Muscle layer of colon (tissue), 2 donors: ENCODE measurements at regions not wholly inside any gene's neighbourhood (a gene's known extent, or its start where the extent isn't known, plus 50 kb on each side); places are given as distances from the start of the nearest gene placed in this dataset.

Experiments used
- H3K27ac ChIP-seq: one replicate; pipeline ENCODE4 v1.7.0; 2013; ENCODE audit warnings: low read depth, mild to moderate bottlenecking, low read length, moderate library complexity
- H3K27me3 ChIP-seq, 2 donors: one replicate each; pipeline ENCODE4 v1.7.0; 2013; ENCODE audit warnings: low read length in 2 of 2, mild to moderate bottlenecking in 2 of 2; ENCODE audit not compliant: insufficient read depth in 2 of 2, control insufficient read depth in 1 of 2
- H3K36me3 ChIP-seq: one replicate; pipeline ENCODE4 v1.7.0; 2013; ENCODE audit warnings: mild to moderate bottlenecking, low read length; ENCODE audit not compliant: insufficient read depth
- H3K4me1 ChIP-seq: one replicate; pipeline ENCODE4 v1.7.0; 2013; ENCODE audit warnings: mild to moderate bottlenecking, low read length; ENCODE audit not compliant: insufficient read depth
- H3K4me3 ChIP-seq, 2 donors: one replicate each; pipeline ENCODE4 v1.7.0; 2013; ENCODE audit warnings: low read length in 2 of 2, low read depth in 1 of 2, mild to moderate bottlenecking in 1 of 2, moderate library complexity in 1 of 2
- H3K9ac ChIP-seq: one replicate; pipeline ENCODE4 v1.7.0; 2013; ENCODE audit warnings: low read length
- H3K9me3 ChIP-seq: one replicate; pipeline ENCODE4 v1.7.0; 2013; ENCODE audit warnings: mild to moderate bottlenecking, low read length
- donor health status: abdominal sarcoma.
- donor health status: Adenocarcinoma of cecum.

- Histone ChIP-seq H3K9ac (no peak overlapping the region), H3K9me3 (no peaks in the 10 kb centered on the region), H3K27me3 (no peaks in the 10 kb centered on the region), H3K36me3 (no peaks in the 10 kb centered on the region), H3K4me3 (no peak overlapping the region), H3K4me1 (no peaks in the 10 kb centered on the region), H3K27ac (no peak overlapping the region)
Measured at GRCh38 chr10:60705376-60705775, 72.9 kb upstream of the CDK1 start.

- Histone ChIP-seq H3K27me3 (no peaks in the 10 kb centered on the region), H3K9me3 (no peaks in the 10 kb centered on the region), H3K4me3 (no peak overlapping the region), H3K36me3 (no peaks in the 10 kb centered on the region), H3K9ac (no peak overlapping the region), H3K27ac (no peak overlapping the region), H3K4me1 (no peaks in the 10 kb centered on the region)
Measured at GRCh38 chr10:60704471-60704870, 73.8 kb upstream of the CDK1 start.

GRCh38 chr10:60703266-60704041 is 74.8 kb upstream of the CDK1 start:
- Histone ChIP-seq H3K4me1 (no peaks in the 10 kb centered on the region), H3K36me3 (no peaks in the 10 kb centered on the region), H3K9ac (no peak overlapping the region), H3K4me3 (no peak overlapping the region), H3K27ac (no peak overlapping the region), H3K9me3 (no peaks in the 10 kb centered on the region), H3K27me3 (no peaks in the 10 kb centered on the region)

- no peaks in the 10 kb centered on the region for H3K4me1 ChIP-seq
- H3K27me3 ChIP-seq: no peaks in the 10 kb centered on the region
- H3K4me3 ChIP-seq: no peak overlapping the region
- no peaks in the 10 kb centered on the region for H3K9me3 ChIP-seq
- H3K9ac ChIP-seq: no peak overlapping the region
- H3K27ac ChIP-seq: no peak overlapping the region
- H3K36me3 ChIP-seq: no peaks in the 10 kb centered on the region
Measured at GRCh38 chr10:60687679-60688078, 90.6 kb upstream of the CDK1 start.

- H3K4me3 ChIP-seq: no peak overlapping the region
- no peaks in the 10 kb centered on the region for H3K27me3 ChIP-seq
- H3K27ac ChIP-seq: no peak overlapping the region
- H3K4me1 ChIP-seq: no peaks in the 10 kb centered on the region
- no peaks in the 10 kb centered on the region for H3K9me3 ChIP-seq
- H3K9ac ChIP-seq: no peak overlapping the region
- no peaks in the 10 kb centered on the region for H3K36me3 ChIP-seq
Measured at GRCh38 chr10:60684091-60684490, 94.2 kb upstream of the CDK1 start.

GRCh38 chr10:60681103-60681502 is 97.2 kb upstream of the CDK1 start:
- H3K36me3 ChIP-seq: no peaks in the 10 kb centered on the region
- H3K4me1 ChIP-seq: no peaks in the 10 kb centered on the region
- no peak overlapping the region for H3K27ac ChIP-seq
- H3K9ac ChIP-seq: no peak overlapping the region
- H3K27me3 ChIP-seq: no peaks in the 10 kb centered on the region
- no peak overlapping the region for H3K4me3 ChIP-seq
- H3K9me3 ChIP-seq: no peaks in the 10 kb centered on the region

GRCh38 chr10:60679388-60679990 is 98.8 kb upstream of the CDK1 start:
- Histone ChIP-seq H3K9ac (no peak overlapping the region), H3K4me3 (no peak overlapping the region), H3K4me1 (no peaks in the 10 kb centered on the region), H3K27me3 (no peaks in the 10 kb centered on the region), H3K9me3 (no peaks in the 10 kb centered on the region), H3K27ac (no peak overlapping the region), H3K36me3 (no peaks in the 10 kb centered on the region)

- H3K9me3 ChIP-seq: no peaks in the 10 kb centered on the region
- H3K9ac ChIP-seq: no peak overlapping the region
- H3K4me3 ChIP-seq: no peak overlapping the region
- H3K4me1 ChIP-seq: no peaks in the 10 kb centered on the region
- no peaks in the 10 kb centered on the region for H3K27me3 ChIP-seq
- no peaks in the 10 kb centered on the region for H3K36me3 ChIP-seq
- no peak overlapping the region for H3K27ac ChIP-seq
Measured at GRCh38 chr10:60678978-60679377, 99.3 kb upstream of the CDK1 start.

GRCh38 chr10:60677531-60678129 is 100.6 kb upstream of the CDK1 start:
- Histone ChIP-seq H3K4me3 (no peak overlapping the region), H3K9ac (no peak overlapping the region), H3K27me3 (no peaks in the 10 kb centered on the region), H3K36me3 (no peaks in the 10 kb centered on the region), H3K27ac (no peak overlapping the region), H3K4me1 (no peaks in the 10 kb centered on the region), H3K9me3 (no peaks in the 10 kb centered on the region)

GRCh38 chr10:60675236-60675635 is 103.0 kb upstream of the CDK1 start:
- H3K9ac ChIP-seq: no peak overlapping the region
- no peak overlapping the region for H3K27ac ChIP-seq
- H3K27me3 ChIP-seq: no peaks in the 10 kb centered on the region
- no peaks in the 10 kb centered on the region for H3K4me1 ChIP-seq
- no peak overlapping the region for H3K4me3 ChIP-seq
- H3K9me3 ChIP-seq: peaks cover 5% of the 10 kb centered on the region
- H3K36me3 ChIP-seq: no peaks in the 10 kb centered on the region

- H3K9ac ChIP-seq: no peak overlapping the region
- no peak overlapping the region for H3K27ac ChIP-seq
- peaks cover 5% of the 10 kb centered on the region for H3K9me3 ChIP-seq
- no peaks in the 10 kb centered on the region for H3K27me3 ChIP-seq
- no peak overlapping the region for H3K4me3 ChIP-seq
- no peaks in the 10 kb centered on the region for H3K4me1 ChIP-seq
- H3K36me3 ChIP-seq: no peaks in the 10 kb centered on the region
Measured at GRCh38 chr10:60669501-60669900, 108.8 kb upstream of the CDK1 start.
